ENCODE measurements at regions not wholly inside any gene's neighbourhood (a gene's known extent, or its start where the extent isn't known, plus 50 kb on each side); places are given as distances from the start of the nearest gene placed in this dataset.
"Not testable (repeated sequence)": the region's sequence is repeated elsewhere in the genome, so short reads cannot be mapped to it uniquely, and the experiment has no call there.

DNA sequence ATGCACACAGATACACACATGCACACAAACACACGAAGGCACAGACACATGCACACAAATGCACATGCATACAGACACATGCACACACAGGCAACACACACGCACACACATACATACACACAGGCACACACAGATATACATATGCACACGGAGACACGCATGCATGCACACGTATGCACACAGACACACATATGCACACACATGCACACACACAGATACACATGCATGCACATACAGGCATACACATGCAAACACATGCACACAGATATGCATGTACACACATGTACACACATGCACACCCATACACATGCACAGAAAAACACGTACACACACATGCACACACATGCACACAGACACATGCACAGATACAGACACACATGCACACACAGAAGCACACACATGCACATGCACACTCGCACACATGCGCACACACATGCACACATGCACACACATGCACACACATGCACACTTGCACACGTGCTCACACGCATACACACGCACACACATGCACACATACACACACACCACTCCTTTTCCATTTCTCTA lies 70.8 kb upstream of the ALDH3B2 start:
- DNase-seq (ENCODE audit: extremely low spot score in 2 of 2): no peak
- H3K36me3 ChIP-seq: no peaks in the 10 kb centered on the region
- TF ChIP-seq CTCF (IDR thresholded peaks at IDR 0.05) (no peak), POLR2A (IDR thresholded peaks at IDR 0.05) (no peak), POLR2AphosphoS5 (IDR thresholded peaks at IDR 0.05; ENCODE audit: insufficient read depth in 1 of 2, low read depth in 1 of 2) (no peak)
- H3K27ac ChIP-seq: no peak overlapping the region
- intact Hi-C loops (cut with DNase I): no loop called here
- H3K9me3 ChIP-seq: no peaks in the 10 kb centered on the region
- H3K27me3 ChIP-seq: no peaks in the 10 kb centered on the region
- no peaks in the 10 kb centered on the region for H3K4me1 ChIP-seq
- H3K4me3 ChIP-seq: no peak overlapping the region

DNA sequence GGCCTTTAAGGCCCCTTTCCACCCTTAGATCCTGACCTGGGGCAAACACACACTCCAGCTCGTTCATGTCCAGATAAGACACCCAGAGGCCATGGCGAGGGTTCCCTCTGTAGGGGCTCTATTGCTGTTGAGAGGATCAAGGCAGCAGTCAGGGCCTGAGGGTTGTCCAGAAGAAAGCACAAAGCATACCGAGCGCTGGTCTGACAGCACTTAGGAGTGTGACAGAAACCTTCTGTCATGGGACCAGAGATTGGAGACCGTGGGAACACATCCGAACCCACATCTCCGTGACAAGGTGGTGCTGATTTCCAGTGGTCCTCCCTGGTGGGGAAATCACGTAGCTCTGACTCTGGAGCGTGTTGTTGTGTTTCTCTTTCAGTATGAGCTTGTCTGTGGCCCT lies 69.8 kb upstream of the ALDH3B2 start:
- H3K27me3 ChIP-seq; intact Hi-C loops (cut with DNase I); H3K36me3 ChIP-seq; H3K4me3 ChIP-seq; H3K4me1 ChIP-seq; H3K27ac ChIP-seq; DNase-seq (ENCODE audit: extremely low spot score in 2 of 2); H3K9me3 ChIP-seq: not testable (repeated sequence)

GRCh38 chr11:67738231-67738630 lies 63.8 kb upstream of the ALDH3B2 start:
- H3K4me1 ChIP-seq; intact Hi-C loops (cut with DNase I); H3K36me3 ChIP-seq; H3K27ac ChIP-seq; H3K9me3 ChIP-seq; DNase-seq (ENCODE audit: extremely low spot score in 2 of 2); H3K27me3 ChIP-seq; H3K4me3 ChIP-seq: not testable (repeated sequence)

GRCh38 chr11:67737562-67738080 lies 63.2 kb upstream of the ALDH3B2 start:
- H3K27me3 ChIP-seq; DNase-seq (ENCODE audit: extremely low spot score in 2 of 2); intact Hi-C loops (cut with DNase I): not testable (repeated sequence)

GRCh38 chr11:67732045-67732787 lies 57.8 kb upstream of the ALDH3B2 start:
- no peak for TF ChIP-seq POLR2AphosphoS5 (IDR thresholded peaks at IDR 0.05; ENCODE audit: insufficient read depth in 1 of 2, low read depth in 1 of 2)
- TF ChIP-seq CTCF (IDR thresholded peaks at IDR 0.05): no peak
- no peak for TF ChIP-seq POLR2A (IDR thresholded peaks at IDR 0.05)
- intact Hi-C loops (cut with DNase I): no loop called here
- DNase-seq (ENCODE audit: extremely low spot score in 2 of 2): no peak
- no peaks in the 10 kb centered on the region for H3K36me3 ChIP-seq
- peaks cover 6% of the 10 kb centered on the region for H3K4me1 ChIP-seq
- H3K27ac ChIP-seq: no peak overlapping the region
- no peaks in the 10 kb centered on the region for H3K27me3 ChIP-seq
- no peaks in the 10 kb centered on the region for H3K9me3 ChIP-seq
- H3K4me3 ChIP-seq: no peak overlapping the region

More at GRCh38 chr11:67737562-67738080, 63.2 kb upstream of the ALDH3B2 start:
- H3K4me3 ChIP-seq, H3K4me1 ChIP-seq, H3K9me3 ChIP-seq, H3K27ac ChIP-seq, H3K36me3 ChIP-seq: not testable (repeated sequence)

DNA sequence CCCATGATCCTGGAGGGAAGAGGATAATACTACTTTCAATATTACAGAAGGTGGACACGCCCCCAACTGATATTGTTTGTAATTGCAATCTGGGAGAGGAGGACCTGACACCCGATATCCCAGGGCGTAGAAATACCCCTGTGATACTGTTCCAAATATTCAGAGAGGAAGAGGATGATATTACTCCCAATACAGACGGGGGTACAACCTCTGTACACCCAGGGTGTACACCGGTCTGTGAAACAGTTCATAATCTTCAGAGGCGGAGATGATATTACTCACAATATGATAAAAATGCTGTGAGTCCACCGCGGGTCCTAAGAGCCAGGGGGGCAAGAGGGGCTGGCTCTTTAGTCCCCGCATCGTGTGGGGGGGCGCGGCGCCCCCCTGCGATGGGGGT lies 57.2 kb upstream of the ALDH3B2 start:
- Histone ChIP-seq H3K27ac (no peak overlapping the region), H3K9me3 (no peaks in the 10 kb centered on the region), H3K36me3 (no peaks in the 10 kb centered on the region), H3K4me1 (peaks cover 6% of the 10 kb centered on the region), H3K27me3 (no peaks in the 10 kb centered on the region), H3K4me3 (no peak overlapping the region)
- TF ChIP-seq POLR2A (IDR thresholded peaks at IDR 0.05) (no peak), CTCF (IDR thresholded peaks at IDR 0.05) (no peak), POLR2AphosphoS5 (IDR thresholded peaks at IDR 0.05; ENCODE audit: insufficient read depth in 1 of 2, low read depth in 1 of 2) (no peak)
- intact Hi-C loops (cut with DNase I): no loop called here
- DNase-seq (ENCODE audit: extremely low spot score in 2 of 2): no peak

DNA sequence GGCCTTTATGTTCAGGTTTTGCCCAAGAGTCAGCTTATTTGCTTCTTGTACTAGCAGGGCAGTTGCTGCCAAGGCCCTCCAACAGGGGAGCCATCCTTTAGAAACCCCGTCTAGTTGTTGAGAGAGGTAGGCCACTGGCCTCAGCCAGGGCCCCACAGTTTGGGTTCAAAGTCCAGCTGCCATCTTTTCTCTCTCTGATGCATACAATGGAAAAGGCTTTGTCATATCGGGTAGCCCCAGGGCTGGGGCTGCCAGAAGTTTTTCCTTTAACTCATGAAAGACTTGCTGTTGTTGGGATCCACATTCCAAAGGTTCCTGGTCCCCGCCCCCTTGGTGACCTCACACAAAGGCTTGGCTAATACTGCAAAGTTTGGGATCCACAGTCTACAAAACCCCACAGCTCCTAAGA lies 53.7 kb upstream of the ALDH3B2 start:
- H3K4me3 ChIP-seq; DNase-seq (ENCODE audit: extremely low spot score in 2 of 2); H3K36me3 ChIP-seq; intact Hi-C loops (cut with DNase I); H3K4me1 ChIP-seq; H3K27ac ChIP-seq; H3K9me3 ChIP-seq; H3K27me3 ChIP-seq: not testable (repeated sequence)

DNA sequence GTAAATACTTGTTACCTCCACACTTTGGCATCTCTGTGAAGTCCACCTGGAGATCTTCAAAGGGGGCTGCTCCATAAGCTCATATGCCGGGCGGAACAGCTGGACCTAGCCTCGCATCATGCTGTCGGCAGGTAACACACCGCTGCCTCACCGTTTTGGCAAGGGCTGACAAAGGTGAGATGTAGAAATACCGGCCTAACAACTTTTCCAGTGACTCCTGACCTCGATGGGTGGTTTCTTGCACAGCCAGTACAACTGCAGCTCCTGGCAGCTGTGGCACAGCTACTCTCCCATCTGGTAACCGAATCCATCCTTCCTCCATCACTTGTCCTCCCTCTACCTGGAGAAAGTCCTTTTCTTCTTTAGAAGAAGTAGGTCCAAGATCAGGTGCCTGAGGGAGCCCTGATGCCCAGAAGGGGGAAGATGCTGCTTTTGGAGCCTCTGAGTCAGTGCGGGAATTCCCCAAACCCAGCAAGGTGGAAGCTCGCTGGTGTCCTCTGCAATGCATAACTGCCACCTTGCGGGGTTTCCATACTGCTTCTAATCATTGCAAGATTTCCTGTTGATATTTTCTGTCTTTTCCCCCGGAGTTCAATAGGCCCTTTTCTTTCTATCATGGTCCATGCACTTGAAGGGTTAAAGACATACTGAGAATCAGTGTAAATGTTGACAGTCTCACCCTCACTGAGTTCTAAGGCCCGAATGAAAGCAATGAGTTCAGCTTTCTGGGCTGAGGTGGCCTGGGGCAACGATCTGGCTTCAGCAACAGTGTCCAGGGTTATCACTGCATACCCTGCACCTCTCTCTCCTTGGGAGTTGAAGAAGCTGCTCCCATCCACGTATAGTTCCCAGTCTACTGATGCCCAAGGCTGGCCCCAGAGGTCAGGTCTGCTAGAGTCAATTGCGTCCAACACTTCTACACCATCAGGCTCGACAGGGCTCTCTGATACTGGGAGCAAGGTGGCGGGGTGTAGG lies 52.9 kb upstream of the ALDH3B2 start:
- DNase-seq (ENCODE audit: extremely low spot score in 2 of 2); H3K36me3 ChIP-seq; H3K4me1 ChIP-seq; H3K9me3 ChIP-seq; intact Hi-C loops (cut with DNase I); H3K27me3 ChIP-seq; H3K27ac ChIP-seq; H3K4me3 ChIP-seq: not testable (repeated sequence)
